Chondrocyte (in vitro differentiated cells): ENCODE measurements at regions not wholly inside any gene's neighbourhood (a gene's known extent, or its start where the extent isn't known, plus 50 kb on each side); places are given as distances from the start of the nearest gene placed in this dataset.

Experiments
- DNase-seq: peaks from one replicate; pipeline ENCODE4 v3.0.0; 2021; ENCODE audit warnings: mixed read lengths, low spot score
- H3K27ac Mint-ChIP-seq: one replicate; pipeline ENCODE4 v1.8.0; 2021; ENCODE audit warnings: mild to moderate bottlenecking, moderate library complexity, mixed read lengths; ENCODE audit not compliant: unreplicated experiment
- H3K27me3 Mint-ChIP-seq: 2 replicates; pipeline ENCODE4 v1.8.0; 2021; ENCODE audit warnings: low read depth, mixed read lengths
- H3K36me3 Mint-ChIP-seq: 2 replicates; pipeline ENCODE4 v1.8.0; 2021; ENCODE audit warnings: low read depth, mixed read lengths
- H3K4me1 Mint-ChIP-seq: 2 replicates; pipeline ENCODE4 v1.8.0; 2021; ENCODE audit warnings: low read depth, mild to moderate bottlenecking, mixed read lengths
- H3K4me3 Mint-ChIP-seq: one replicate; pipeline ENCODE4 v1.8.0; 2021; ENCODE audit warnings: mild to moderate bottlenecking, moderate library complexity, mixed read lengths; ENCODE audit not compliant: unreplicated experiment
- H3K9me3 Mint-ChIP-seq: 2 replicates; pipeline ENCODE4 v1.8.0; 2021; ENCODE audit warnings: low read depth, mixed read lengths
- CTCF ChIP-seq: fragments of 200-600 bp; sonication (generic); IDR thresholded peaks from 2 replicates; pipeline ENCODE4 v1.5.0; 2021; ENCODE audit warnings: antibody characterized with exemption, mild to moderate bottlenecking, moderate library complexity

GRCh38 chr20:25142435-25142834, 53.1 kb upstream of the ENTPD6 start:
- no peak for DNase-seq
- no peak for TF ChIP-seq CTCF
- Mint-ChIP-seq H3K4me3 (no peak overlapping the region), H3K27me3 (peaks cover 44% of the 10 kb centered on the region), H3K27ac (no peak overlapping the region), H3K36me3 (no peaks in the 10 kb centered on the region), H3K9me3 (no peaks in the 10 kb centered on the region), H3K4me1 (no peaks in the 10 kb centered on the region)

- Mint-ChIP-seq H3K27me3 (peaks cover 50% of the 10 kb centered on the region), H3K36me3 (no peaks in the 10 kb centered on the region), H3K27ac (no peak overlapping the region), H3K9me3 (no peaks in the 10 kb centered on the region), H3K4me3 (no peak overlapping the region), H3K4me1 (no peaks in the 10 kb centered on the region)
- no peak for DNase-seq
- TF ChIP-seq CTCF = no peak
Observed at GRCh38 chr20:25145131-25145530, 50.4 kb upstream of the ENTPD6 start.
